Liver (tissue), 8 donors: ENCODE measurements at regions not wholly inside any gene's neighbourhood (a gene's known extent, or its start where the extent isn't known, plus 50 kb on each side); places are given as distances from the start of the nearest gene placed in this dataset.

Experiments
- DNase-seq: peaks from one replicate; pipeline ENCODE4 v3.0.0-alpha.2; 2017; ENCODE audit warnings: low spot score
- H3K27ac ChIP-seq, 2 donors: one replicate each; pipeline ENCODE4 v1.7.0; 2013; ENCODE audit warnings: inconsistent platforms in 2 of 2, low read length in 2 of 2, control low read depth in 1 of 2, low read depth in 1 of 2, mild to moderate bottlenecking in 1 of 2
- H3K27me3 ChIP-seq, 4 donors: one replicate each; pipeline versions ENCODE4 v1.6.1 to v1.7.0; 2013; ENCODE audit warnings: low read length in 3 of 4, inconsistent platforms in 1 of 4, mild to moderate bottlenecking in 1 of 4, moderate library complexity in 1 of 4; ENCODE audit not compliant: control insufficient read depth in 4 of 4, insufficient read depth in 4 of 4
- H3K36me3 ChIP-seq, 4 donors: one replicate each; pipeline versions ENCODE4 v1.6.1 to v1.7.0; 2013; ENCODE audit warnings: low read length in 3 of 4, mild to moderate bottlenecking in 3 of 4, low read depth in 1 of 4, moderate library complexity in 1 of 4; ENCODE audit not compliant: control insufficient read depth in 4 of 4, insufficient read depth in 3 of 4
- H3K4me1 ChIP-seq, 4 donors: one replicate each; pipeline versions ENCODE4 v1.6.1 to v1.7.0; 2013; ENCODE audit warnings: low read length in 3 of 4, mild to moderate bottlenecking in 3 of 4, moderate library complexity in 1 of 4; ENCODE audit not compliant: control insufficient read depth in 4 of 4, insufficient read depth in 4 of 4
- H3K4me3 ChIP-seq, 3 donors: one replicate each; pipeline versions ENCODE4 v1.6.1 to v1.7.0; 2013; ENCODE audit warnings: low read length in 3 of 3, control low read depth in 1 of 3, low read depth in 1 of 3, mild to moderate bottlenecking in 1 of 3
- H3K9ac ChIP-seq, 2 donors: one replicate each; pipeline ENCODE4 v1.7.0; 2013; ENCODE audit warnings: low read length in 2 of 2, mild to moderate bottlenecking in 2 of 2, moderate library complexity in 2 of 2, control low read depth in 1 of 2, low read depth in 1 of 2
- H3K9me3 ChIP-seq, 4 donors: one replicate each; pipeline versions ENCODE4 v1.6.1 to v1.7.0; 2013; ENCODE audit warnings: low read length in 3 of 4; ENCODE audit not compliant: control insufficient read depth in 4 of 4
- ATF3 ChIP-seq: IDR thresholded peaks from 2 replicates; pipeline ENCODE4 v1.6.1; 2016; ENCODE audit warnings: antibody characterized with exemption
- EGR1 ChIP-seq, 2 donors: IDR thresholded peaks; 2 replicates each; pipeline ENCODE4 v1.6.1; 2016 to 2018; ENCODE audit warnings: antibody characterized with exemption in 2 of 2, low read depth in 2 of 2
- FOXA1 ChIP-seq: IDR thresholded peaks from 2 replicates; pipeline ENCODE4 v1.6.1; 2016; ENCODE audit warnings: antibody characterized with exemption
- FOXA2 ChIP-seq: IDR thresholded peaks from 2 replicates; pipeline ENCODE4 v1.6.1; 2016; ENCODE audit warnings: antibody characterized with exemption
- GABPA ChIP-seq, 2 donors: IDR thresholded peaks in 1 of 2; conservative IDR thresholded peaks in 1 of 2; 2 replicates each; pipeline ENCODE4 v1.6.1; 2016; ENCODE audit warnings: antibody characterized with exemption in 2 of 2, mild to moderate bottlenecking in 1 of 2, moderate library complexity in 1 of 2
- HNF4A ChIP-seq, 2 donors: conservative IDR thresholded peaks; 2 replicates each; pipeline ENCODE4 v1.6.1; 2016; ENCODE audit warnings: antibody characterized with exemption in 2 of 2, mild to moderate bottlenecking in 2 of 2
- HNF4G ChIP-seq: IDR thresholded peaks from 2 replicates; pipeline ENCODE4 v1.6.1; 2016; ENCODE audit warnings: antibody characterized with exemption
- JUND ChIP-seq, 2 donors: IDR thresholded peaks; 2 replicates each; pipeline ENCODE4 v1.6.1; 2016; ENCODE audit warnings: antibody characterized with exemption in 2 of 2
- NR2F2 ChIP-seq: IDR thresholded peaks from 2 replicates; pipeline ENCODE4 v1.6.1; 2016; ENCODE audit warnings: antibody characterized with exemption
- RAD21 ChIP-seq, 2 donors: IDR thresholded peaks; 2 replicates each; pipeline ENCODE4 v1.6.1; 2016; ENCODE audit warnings: antibody characterized with exemption in 2 of 2, mild to moderate bottlenecking in 2 of 2
- RXRA ChIP-seq, 2 donors: IDR thresholded peaks; 2 replicates each; pipeline ENCODE4 v1.6.1; 2017 to 2018; ENCODE audit warnings: antibody characterized with exemption in 2 of 2, mild to moderate bottlenecking in 1 of 2
- SP1 ChIP-seq: IDR thresholded peaks from 2 replicates; pipeline ENCODE4 v1.6.1; 2018; ENCODE audit warnings: antibody characterized with exemption, mild to moderate bottlenecking
- TAF1 ChIP-seq: conservative IDR thresholded peaks from 2 replicates; pipeline ENCODE4 v1.6.1; 2016; ENCODE audit warnings: antibody characterized with exemption, mild to moderate bottlenecking
- YY1 ChIP-seq: IDR thresholded peaks from 2 replicates; pipeline ENCODE4 v1.6.1; 2016; ENCODE audit warnings: antibody characterized with exemption, mild to moderate bottlenecking
- WGBS: extraction: QIAGEN DNeasy Blood & Tissue Kit; methylation state at CpG from one replicate; pipeline ENCODE4 v1.1.7; 2013; 5-methylcytosine and 5-hydroxymethylcytosine counted together
- TF ChIP-seq, protein P1 (sequence below): IDR thresholded peaks from 2 replicates; pipeline ENCODE4 v1.6.1; 2016; ENCODE audit warnings: antibody characterized with exemption
- TF ChIP-seq, protein P2 (sequence below): fragments of 150-350 bp; IDR thresholded peaks from 2 replicates; pipeline ENCODE4 v1.5.1; 2017; ENCODE audit warnings: improper control_type of control experiment, low read depth, low read length; ENCODE audit not compliant: missing input control
- donor health status: healthy.
- donor health status: healthy.
- donor health status: healthy.
- donor health status: healthy.
- donor health status: healthy.

DNA sequence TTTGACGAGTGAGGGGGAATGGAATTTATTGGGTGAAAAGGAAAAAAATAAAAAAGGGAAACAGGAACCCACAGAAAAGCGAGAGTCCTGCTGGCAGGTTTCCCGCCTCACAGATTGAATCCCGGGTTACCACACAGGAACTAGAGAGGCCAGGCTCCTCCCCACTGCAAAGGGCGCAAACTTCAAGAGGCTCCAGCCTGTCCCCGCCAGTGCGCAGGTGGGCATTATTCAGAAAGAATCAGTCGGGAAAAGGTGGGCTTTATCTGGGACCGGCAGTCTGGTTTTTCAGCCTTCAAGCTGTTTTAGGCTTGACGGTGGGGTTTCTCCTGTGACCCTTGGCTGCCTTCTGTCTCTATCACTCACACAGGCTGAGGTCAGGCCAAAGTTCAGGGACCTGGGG lies 1496.8 kb downstream of the RPA4 start:
- 80% methylated on average over 10 of the region's 10 CpGs for WGBS
- no peaks in the 10 kb centered on the region for H3K27me3 ChIP-seq
- no peaks in the 10 kb centered on the region for H3K4me1 ChIP-seq
- no peak overlapping the region for H3K27ac ChIP-seq
- TF ChIP-seq ATF3 (no peak), FOXA1 (no peak), TAF1 (no peak), FOXA2 (no peak), GABPA (IDR thresholded peaks at IDR 0.05 in 1 of 2, conservative IDR thresholded peaks at IDR 0.05 in 1 of 2) (no peak), EGR1 (IDR thresholded peaks at IDR 0.05; ENCODE audit: low read depth in 2 of 2) (no peak), HNF4A (conservative IDR thresholded peaks at IDR 0.05) (no peak), RAD21 (IDR thresholded peaks at IDR 0.05) (no peak), SP1 (no peak), RXRA (IDR thresholded peaks at IDR 0.05) (no peak), YY1 (no peak), NR2F2 (no peak), HNF4G (no peak), JUND (IDR thresholded peaks at IDR 0.05) (no peak)
- TF ChIP-seq, protein P1, sequence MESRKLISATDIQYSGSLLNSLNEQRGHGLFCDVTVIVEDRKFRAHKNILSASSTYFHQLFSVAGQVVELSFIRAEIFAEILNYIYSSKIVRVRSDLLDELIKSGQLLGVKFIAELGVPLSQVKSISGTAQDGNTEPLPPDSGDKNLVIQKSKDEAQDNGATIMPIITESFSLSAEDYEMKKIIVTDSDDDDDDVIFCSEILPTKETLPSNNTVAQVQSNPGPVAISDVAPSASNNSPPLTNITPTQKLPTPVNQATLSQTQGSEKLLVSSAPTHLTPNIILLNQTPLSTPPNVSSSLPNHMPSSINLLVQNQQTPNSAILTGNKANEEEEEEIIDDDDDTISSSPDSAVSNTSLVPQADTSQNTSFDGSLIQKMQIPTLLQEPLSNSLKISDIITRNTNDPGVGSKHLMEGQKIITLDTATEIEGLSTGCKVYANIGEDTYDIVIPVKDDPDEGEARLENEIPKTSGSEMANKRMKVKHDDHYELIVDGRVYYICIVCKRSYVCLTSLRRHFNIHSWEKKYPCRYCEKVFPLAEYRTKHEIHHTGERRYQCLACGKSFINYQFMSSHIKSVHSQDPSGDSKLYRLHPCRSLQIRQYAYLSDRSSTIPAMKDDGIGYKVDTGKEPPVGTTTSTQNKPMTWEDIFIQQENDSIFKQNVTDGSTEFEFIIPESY = no peak
- TF ChIP-seq, protein P2, sequence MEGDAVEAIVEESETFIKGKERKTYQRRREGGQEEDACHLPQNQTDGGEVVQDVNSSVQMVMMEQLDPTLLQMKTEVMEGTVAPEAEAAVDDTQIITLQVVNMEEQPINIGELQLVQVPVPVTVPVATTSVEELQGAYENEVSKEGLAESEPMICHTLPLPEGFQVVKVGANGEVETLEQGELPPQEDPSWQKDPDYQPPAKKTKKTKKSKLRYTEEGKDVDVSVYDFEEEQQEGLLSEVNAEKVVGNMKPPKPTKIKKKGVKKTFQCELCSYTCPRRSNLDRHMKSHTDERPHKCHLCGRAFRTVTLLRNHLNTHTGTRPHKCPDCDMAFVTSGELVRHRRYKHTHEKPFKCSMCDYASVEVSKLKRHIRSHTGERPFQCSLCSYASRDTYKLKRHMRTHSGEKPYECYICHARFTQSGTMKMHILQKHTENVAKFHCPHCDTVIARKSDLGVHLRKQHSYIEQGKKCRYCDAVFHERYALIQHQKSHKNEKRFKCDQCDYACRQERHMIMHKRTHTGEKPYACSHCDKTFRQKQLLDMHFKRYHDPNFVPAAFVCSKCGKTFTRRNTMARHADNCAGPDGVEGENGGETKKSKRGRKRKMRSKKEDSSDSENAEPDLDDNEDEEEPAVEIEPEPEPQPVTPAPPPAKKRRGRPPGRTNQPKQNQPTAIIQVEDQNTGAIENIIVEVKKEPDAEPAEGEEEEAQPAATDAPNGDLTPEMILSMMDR = no peak
- no peak overlapping the region for H3K4me3 ChIP-seq
- peaks cover 0 to 16% (median 6%) of the 10 kb centered on the region in 4 donors for H3K9me3 ChIP-seq
- no peaks in the 10 kb centered on the region for H3K36me3 ChIP-seq
- no peak overlapping the region for H3K9ac ChIP-seq
- no peak for DNase-seq

- Histone ChIP-seq H3K4me1 (no peaks in the 10 kb centered on the region), H3K9ac (no peak overlapping the region), H3K9me3 (peaks cover 0 to 2% (median under 1%) of the 10 kb centered on the region in 4 donors), H3K36me3 (no peaks in the 10 kb centered on the region), H3K27me3 (no peaks in the 10 kb centered on the region), H3K4me3 (no peak overlapping the region), H3K27ac (no peak overlapping the region)
- TF ChIP-seq EGR1 (IDR thresholded peaks at IDR 0.05; ENCODE audit: low read depth in 2 of 2) (no peak), ATF3 (no peak)
- TF ChIP-seq, protein P2 = no peak
- no peak for DNase-seq
- WGBS = 56% methylated on average over 1 of the region's 1 CpG
Observed at GRCh38 chrX:98398542-98398941, 1514.8 kb downstream of the RPA4 start.
